ENCODE measurements at regions not wholly inside any gene's neighbourhood (a gene's known extent, or its start where the extent isn't known, plus 50 kb on each side); places are given as distances from the start of the nearest gene placed in this dataset.

GRCh38 chr12:59182191-59182590 lies 261.9 kb upstream of the LRIG3 start:
- WGBS, 2 donors: 65 to 75% methylated on average over 4 of the region's 4 CpGs
- H3K27ac ChIP-seq: no peak overlapping the region
- no peak overlapping the region for H3K4me3 ChIP-seq
- ATAC-seq (no peak), FAIRE-seq (no peak), DNase-seq (no peak)
- intact Hi-C loops (cut with DNase I): no loop called here
- TF ChIP-seq CTCF (IDR thresholded peaks at IDR 0.05): no peak
- no peaks in the 10 kb centered on the region for H3K36me3 ChIP-seq
- no peaks in the 10 kb centered on the region for H3K9me3 ChIP-seq
- H3K4me1 ChIP-seq: no peaks in the 10 kb centered on the region
- H3K27me3 ChIP-seq: no peaks in the 10 kb centered on the region

- H3K4me1 ChIP-seq: no peaks in the 10 kb centered on the region
- WGBS, 2 donors: 70 to 75% methylated on average over 2 of the region's 2 CpGs
- H3K9me3 ChIP-seq: no peaks in the 10 kb centered on the region
- H3K4me3 ChIP-seq: no peak overlapping the region
- H3K27ac ChIP-seq: no peak overlapping the region
- no peak for DNase-seq
- intact Hi-C loops (cut with DNase I): no loop called here
- H3K36me3 ChIP-seq: no peaks in the 10 kb centered on the region
- ATAC-seq: peak in 1 of 4 donors; percentile 29
- no peak for TF ChIP-seq CTCF (IDR thresholded peaks at IDR 0.05)
- no peak for FAIRE-seq
- no peaks in the 10 kb centered on the region for H3K27me3 ChIP-seq
Observed at GRCh38 chr12:59181196-59181777, 261.0 kb upstream of the LRIG3 start.

- intact Hi-C loops (cut with DNase I): no loop called here
- 72 to 84% methylated on average over 1 of the region's 1 CpG for WGBS, 2 donors
- no peak for FAIRE-seq
- ATAC-seq: no peak
- Histone ChIP-seq H3K27ac (no peak overlapping the region), H3K4me3 (no peak overlapping the region), H3K27me3 (no peaks in the 10 kb centered on the region), H3K4me1 (no peaks in the 10 kb centered on the region), H3K9me3 (no peaks in the 10 kb centered on the region), H3K36me3 (no peaks in the 10 kb centered on the region)
- no peak for DNase-seq
- TF ChIP-seq CTCF (IDR thresholded peaks at IDR 0.05): no peak
Observed at GRCh38 chr12:59179231-59179630, 258.9 kb upstream of the LRIG3 start.

GRCh38 chr12:59173695-59174094 lies 253.4 kb upstream of the LRIG3 start:
- Histone ChIP-seq H3K27me3 (no peaks in the 10 kb centered on the region), H3K36me3 (no peaks in the 10 kb centered on the region), H3K27ac (no peak overlapping the region), H3K9me3 (no peaks in the 10 kb centered on the region), H3K4me3 (no peak overlapping the region), H3K4me1 (no peaks in the 10 kb centered on the region)
- no peak for TF ChIP-seq CTCF (IDR thresholded peaks at IDR 0.05)
- intact Hi-C loops (cut with DNase I): no loop called here
- WGBS, 2 donors: 52 to 55% methylated on average over 4 of the region's 4 CpGs
- DNase-seq: no peak
- ATAC-seq: no peak
- FAIRE-seq: no peak

- Histone ChIP-seq H3K27me3 (no peaks in the 10 kb centered on the region), H3K27ac (no peak overlapping the region), H3K4me1 (peaks cover 0 to 6% (median 6%) of the 10 kb centered on the region in 3 donors), H3K9me3 (no peaks in the 10 kb centered on the region), H3K4me3 (no peak overlapping the region), H3K36me3 (no peaks in the 10 kb centered on the region)
- no peak for ATAC-seq
- no peak for TF ChIP-seq CTCF (IDR thresholded peaks at IDR 0.05)
- 65 to 83% methylated on average over 2 of the region's 2 CpGs for WGBS, 2 donors
- no peak for FAIRE-seq
- intact Hi-C loops (cut with DNase I): no loop called here
- DNase-seq: no peak
Observed at GRCh38 chr12:59168647-59169046, 248.3 kb upstream of the LRIG3 start.

Data from pancreas (tissue), 10 donors.